ENCODE measurements at regions not wholly inside any gene's neighbourhood (a gene's known extent, or its start where the extent isn't known, plus 50 kb on each side); places are given as distances from the start of the nearest gene placed in this dataset.
"Not testable (repeated sequence)": the region's sequence is repeated elsewhere in the genome, so short reads cannot be mapped to it uniquely, and the experiment has no call there.

DNA sequence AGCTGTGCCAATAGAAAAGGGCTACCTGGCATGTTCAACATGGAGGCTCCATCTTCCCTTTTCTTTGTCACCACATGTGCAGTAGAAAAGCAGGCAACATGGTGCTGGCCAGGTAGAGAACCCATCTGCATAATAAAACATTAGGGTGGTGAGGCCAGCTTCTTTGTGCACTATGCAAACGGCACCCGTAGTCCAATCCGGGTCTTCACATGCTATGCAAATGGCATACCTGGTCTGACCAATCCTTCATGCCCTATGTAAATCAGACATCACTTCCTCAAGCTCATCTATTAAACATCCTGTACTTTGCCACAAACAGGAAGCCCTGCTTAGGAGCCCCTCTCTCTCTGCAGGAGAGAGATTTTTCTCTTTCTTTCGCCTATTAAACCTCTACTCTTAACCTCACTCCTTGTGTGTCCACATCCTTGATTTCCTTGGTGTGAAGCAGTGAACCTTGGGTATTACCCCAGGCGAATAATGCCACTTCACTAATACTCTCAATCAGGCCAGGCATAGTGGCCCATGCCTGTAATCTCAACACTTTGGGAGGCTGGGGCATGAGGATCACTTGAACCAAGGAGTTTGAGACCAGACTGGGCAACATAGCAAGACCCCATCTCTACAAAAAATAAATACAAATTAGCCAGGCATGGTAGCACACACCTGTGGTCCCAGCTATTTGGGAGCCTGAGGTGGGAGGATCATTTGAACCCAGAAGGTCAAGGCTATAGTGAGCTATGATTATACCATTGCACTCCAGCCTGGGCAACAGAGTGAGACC lies 111.3 kb upstream of the MRI1 start:
- DNase-seq (ENCODE audit: low spot score) = no peak

DNA sequence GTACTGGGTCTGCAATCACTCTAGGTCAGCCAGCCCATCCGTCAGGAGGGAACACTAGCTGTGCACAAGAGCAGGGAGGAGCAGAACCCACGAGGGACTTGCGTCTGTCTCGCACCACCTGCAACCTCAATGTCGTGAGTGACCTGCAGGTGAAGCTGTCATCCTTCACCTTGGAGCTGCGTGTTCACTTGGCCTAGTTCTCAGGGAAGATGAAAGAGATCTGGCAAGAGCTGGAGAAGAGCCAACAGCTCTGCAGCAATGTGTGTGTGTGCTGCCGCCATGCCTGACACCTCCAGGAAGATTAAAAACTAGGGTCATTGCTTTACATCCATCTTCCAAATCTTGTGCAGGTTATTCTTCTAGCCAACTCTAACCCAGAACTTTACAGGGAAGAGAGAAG lies 117.6 kb upstream of the MRI1 start:
- DNase-seq (ENCODE audit: low spot score) = no peak

DNA sequence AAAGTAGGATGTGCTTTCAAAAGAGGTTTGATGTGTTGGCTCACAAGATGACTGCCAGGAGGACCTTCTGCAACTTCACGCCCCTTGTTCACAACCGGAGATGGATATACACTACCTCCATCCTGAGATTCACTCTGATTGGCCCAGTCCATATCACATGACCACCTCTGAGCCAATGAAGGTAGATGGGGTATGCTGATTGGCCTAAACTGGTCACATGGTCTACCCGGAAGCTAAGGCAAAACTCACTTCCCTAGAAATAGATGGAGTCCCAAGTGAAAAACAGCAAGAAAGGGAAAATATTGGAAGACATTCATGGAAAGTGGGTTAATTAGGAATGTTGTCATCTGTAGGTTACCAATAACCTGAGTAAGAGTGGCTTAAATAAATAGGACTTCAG lies 119.7 kb upstream of the MRI1 start:
- DNase-seq (ENCODE audit: low spot score) = no peak

DNA sequence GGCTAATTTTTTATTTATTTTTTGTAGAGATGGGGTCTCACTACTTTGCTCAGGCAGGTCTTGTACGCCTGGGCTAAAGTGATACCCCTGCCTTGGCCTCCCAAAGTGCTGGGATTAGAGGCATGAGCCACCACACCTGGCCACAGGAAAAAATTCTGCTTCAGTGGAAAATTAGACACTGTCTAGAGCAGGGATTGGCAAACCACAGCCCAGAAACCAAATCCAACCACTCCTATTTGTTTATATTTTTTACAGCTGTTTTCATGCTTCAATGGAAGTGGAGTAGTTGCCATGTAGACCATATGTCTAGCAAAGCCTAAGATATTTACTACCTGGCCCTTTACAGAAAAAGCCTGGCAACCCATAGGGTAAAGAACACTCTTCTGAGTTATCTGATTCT lies 123.7 kb upstream of the MRI1 start:
- no peak for DNase-seq (ENCODE audit: low spot score)

DNA sequence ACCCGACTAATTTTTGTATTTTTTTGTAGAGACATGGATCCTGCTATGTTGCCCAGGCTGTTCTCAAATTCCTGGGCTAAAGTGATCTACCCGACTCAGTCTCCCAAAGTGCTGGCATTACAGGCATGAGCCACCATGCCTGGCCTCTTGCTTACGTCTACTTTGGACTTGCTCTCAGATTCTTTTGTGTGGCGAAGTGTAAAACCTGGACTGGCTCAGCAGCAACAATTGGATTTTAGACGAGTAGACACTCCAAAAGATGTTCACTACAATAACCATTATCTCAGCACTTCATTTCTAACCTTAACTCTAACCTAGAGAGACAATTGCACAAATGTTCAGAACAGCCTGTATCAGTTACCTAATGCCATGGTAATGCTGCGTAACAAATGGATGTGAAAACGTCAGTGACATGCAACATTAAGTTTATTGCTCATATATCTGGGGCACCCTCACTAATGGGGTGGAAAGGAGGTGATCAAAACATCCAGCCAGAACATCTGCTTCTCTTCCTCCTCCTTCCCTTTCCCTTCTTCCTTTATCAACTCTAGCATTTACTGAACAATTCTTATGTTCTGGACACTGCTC lies 124.9 kb upstream of the MRI1 start:
- DNase-seq (ENCODE audit: low spot score) = no peak

DNA sequence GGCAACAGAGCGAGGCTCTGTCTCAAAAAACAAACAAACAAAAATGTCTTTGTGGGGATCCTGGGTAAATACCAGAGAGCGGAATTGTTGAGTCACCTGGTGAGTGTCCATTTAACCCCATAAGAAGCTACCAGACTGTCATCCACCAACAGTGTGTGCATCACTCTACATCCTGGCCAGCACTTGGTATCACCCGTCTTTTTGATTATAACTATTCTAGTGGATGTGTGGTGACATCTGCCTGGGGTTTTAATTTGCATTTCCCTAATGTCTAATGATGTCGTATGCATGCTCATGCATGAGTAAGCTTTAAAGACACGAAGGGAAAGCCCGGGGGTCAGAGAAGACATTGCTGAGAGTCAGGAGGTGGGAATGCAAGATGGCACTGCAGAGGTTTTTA lies 126.7 kb upstream of the MRI1 start:
- DNase-seq (ENCODE audit: low spot score) = no peak

DNA sequence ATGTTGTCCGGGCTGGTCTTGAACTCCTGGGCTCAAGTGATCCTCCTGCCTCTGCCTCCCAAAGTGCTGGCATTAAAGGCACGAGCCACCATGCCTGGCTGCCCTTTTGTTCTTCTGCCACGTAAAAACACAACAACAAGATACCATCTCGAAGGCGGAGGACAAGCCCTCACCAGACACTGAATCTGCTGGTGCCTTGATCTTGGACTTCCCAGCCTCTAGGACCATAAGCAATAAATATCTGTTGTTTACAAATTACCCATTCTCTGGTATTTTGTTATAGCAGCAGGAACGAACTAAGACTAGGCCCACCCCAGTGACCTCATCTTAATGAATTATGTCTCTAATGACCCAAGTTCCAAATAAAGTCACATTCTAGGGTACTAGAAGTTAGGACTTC lies 128.4 kb upstream of the CACNA1A start:
- DNase-seq (ENCODE audit: low spot score) = no peak

DNA sequence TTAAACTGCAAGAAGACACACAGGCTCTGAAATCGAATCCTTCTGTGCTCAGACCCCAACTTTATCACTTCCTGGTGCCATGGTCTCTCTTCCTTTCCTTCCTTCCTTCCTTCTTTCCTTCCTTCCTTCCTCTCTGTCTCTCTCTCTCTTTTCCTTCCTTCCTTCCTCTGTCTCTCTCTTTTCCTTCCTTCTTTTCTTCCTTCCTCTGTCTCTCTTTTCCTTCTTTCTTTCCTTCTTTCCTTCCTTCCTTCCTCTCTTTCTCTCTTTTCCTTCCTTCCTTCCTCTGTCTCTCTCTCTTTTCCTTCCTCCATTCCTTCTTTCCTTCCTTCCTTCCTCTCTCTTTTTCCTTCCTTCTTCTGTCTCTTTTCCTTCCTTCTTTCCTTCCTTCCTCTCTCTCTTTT lies 127.2 kb upstream of the CACNA1A start:
- no peak for DNase-seq (ENCODE audit: low spot score)

DNA sequence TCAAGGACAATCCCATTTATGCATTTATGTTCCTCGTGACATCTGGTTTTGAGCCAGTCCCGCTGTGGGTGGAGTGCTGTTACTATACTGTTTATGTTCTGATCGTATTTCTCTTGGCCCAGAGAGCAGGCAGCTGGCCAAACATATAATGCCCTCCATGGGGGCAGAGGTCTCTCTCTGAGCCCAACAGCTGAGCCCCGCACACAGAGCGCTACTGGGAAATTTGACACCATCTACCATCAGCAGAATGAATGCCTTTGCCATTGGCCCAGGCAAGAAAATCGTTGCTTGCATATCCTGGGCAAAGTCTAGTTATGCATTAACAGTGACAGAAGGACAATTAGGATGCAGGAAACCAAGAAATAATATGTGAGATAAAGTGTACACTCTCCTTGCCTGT lies 126.8 kb upstream of the CACNA1A start:
- DNase-seq (ENCODE audit: low spot score) = peak; percentile 49

DNA sequence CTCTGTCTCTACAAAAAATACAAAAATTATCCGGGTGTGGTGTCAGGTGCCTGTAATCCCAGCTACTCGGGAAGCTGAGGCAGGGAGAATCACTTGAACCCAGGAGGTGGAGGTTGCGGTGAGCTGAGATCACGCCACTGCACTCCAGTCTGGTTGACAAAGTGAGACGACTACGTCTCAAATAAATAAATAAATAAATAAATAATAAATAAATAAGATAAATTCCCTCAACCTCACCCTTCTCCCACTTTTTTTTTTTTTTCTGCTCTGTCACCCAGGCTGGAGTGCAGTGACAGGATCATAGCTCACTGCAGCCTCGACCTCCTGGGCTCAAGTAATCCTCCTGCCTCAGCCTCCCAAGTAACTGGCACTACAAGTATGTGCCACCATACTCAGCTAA lies 125.9 kb upstream of the CACNA1A start:
- DNase-seq (ENCODE audit: low spot score) = not testable (repeated sequence)

DNA sequence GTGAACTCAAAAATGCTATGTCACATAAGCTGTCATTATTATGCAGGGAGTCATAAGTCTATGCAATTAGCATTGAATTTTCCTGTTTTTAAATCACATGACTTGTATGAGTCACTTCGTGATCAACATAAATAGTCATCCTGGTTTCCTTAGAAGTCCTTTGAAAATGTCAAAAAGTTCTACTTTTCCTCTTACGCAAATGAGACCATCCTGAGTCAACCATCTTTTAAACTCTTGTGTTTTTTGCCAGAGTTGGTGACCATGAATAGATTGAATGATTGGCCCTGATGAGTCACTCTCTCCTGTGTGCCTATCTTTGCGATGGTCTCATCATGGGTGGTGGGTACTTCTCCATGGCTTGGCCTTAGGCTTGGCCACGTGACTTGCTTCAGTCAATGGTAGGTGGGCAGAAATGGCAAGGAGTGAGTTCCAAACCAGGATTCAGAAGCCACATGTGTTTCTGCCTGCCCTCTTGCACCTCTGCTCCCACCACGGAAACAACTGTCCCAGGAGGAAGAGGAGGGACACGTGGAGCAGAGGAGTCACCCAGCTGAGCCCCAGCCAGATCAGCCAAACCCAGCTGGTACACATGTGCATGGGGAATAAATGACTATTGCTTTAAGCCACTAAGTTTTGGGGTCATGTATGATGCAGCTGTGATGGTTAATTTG lies 123.5 kb upstream of the CACNA1A start:
- DNase-seq (ENCODE audit: low spot score) = no peak

DNA sequence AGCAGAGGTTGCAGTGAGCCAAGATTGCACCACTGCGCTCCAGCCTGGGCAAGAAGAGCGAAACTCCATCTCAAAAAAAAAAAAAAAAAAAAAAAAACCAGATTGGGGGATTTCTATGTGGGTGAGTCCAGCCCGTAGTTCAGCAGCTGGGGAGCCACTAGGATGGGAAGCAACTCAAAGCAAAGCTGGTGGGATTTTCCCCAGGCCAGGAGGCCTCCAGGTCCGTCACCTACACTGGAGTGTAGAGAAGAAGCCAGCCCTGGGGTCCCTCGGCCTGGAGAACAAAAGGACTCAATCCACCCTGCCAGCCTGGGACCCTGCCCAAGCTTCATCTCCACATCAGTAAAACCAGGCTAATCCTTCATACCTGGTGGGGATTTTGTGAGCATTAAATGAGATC lies 121.3 kb upstream of the CACNA1A start:
- DNase-seq (ENCODE audit: low spot score) = no peak

DNA sequence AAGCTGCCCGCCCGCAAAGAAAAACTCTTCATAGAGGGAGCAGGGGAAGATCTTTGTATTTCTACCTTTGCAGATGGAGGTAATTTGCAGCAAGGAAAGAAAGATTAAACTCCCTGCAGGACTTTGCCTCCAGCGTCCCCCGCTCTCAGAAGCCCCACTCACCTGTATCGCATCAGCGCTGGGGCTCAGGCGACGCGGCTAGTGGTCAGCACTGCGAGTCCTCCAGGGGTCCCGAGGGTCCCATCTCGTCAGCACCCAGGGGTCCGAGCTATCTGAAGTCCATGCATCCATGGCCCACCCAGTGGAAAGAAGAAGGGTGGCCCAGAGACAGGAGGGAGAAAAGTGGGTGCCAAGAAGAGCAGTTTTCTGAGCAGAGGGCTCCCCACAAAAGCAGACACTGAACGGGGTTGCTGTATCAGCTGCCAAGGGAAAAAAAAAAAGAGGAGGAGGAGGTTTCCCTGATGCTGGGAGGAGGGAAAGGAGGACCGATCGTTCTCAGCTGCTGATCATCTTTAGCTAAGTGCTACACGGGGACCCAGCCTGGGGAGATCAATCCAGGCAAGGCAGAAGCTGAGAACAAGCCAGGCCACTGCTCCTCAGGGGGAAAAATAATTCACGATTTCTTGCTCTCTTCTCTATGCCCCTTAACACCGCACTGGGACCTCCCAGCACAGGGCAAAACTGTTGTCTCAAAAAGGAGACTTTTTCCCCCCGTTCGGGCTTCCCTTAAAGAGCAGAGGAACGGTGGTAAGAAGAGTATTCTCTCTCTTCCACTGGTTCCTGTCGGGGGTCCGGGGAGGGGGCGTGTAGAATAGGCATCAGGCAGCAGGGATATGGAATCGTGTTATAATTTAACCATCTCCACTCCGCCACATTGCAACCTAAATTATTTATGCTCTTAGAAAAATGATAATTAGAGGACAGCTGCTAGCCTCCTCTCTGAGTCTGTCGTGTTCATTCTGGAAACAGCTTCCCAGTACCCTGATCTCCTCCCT lies 117.7 kb upstream of the CACNA1A start:
- no peak for DNase-seq (ENCODE audit: low spot score)

DNA sequence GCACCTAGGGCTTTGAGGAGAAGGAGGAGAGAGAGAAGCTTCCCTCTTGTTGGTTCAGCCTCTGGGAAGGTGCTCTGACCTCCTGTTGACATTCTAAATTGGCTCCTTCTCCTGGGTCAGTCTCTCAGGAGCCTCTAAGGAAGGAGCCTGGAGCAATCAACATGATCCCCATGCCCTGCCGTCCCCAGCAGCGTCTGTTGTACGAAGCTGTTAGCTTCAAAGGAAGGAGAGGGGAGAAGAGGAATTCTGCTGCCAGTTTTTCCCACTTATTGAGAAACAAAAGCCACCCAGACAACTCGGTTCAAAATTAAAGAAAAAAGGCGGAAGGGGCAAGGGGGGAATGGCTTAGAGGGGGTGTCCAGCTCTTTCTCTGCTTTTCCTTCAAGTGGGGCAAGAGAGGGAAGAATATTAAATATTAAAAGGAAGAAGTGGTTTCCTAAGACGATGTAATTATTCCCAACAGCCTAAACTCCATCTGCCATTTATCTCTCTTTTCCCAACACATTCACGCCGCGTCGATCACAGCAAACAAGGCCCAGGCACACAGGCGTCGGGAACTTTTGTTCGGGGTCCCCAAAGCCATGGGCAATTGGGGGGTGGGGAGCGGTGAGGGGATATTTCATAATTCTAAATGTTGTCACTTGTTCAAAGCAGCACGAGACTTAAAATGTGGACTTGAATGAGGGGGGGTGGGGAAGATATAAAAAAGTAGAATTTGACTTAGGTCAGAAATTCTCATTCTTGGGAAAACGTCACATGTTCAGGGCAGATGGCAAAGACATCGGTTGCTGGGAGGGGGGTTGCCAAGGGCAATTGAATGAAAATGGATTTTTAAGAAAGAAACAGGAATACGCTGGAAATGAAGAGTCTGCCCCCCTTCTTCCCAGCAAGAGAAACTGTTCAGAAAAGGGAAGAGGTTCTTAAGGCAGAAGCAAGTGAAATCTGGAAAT lies 116.8 kb upstream of the CACNA1A start:
- no peak for DNase-seq (ENCODE audit: low spot score)

DNA sequence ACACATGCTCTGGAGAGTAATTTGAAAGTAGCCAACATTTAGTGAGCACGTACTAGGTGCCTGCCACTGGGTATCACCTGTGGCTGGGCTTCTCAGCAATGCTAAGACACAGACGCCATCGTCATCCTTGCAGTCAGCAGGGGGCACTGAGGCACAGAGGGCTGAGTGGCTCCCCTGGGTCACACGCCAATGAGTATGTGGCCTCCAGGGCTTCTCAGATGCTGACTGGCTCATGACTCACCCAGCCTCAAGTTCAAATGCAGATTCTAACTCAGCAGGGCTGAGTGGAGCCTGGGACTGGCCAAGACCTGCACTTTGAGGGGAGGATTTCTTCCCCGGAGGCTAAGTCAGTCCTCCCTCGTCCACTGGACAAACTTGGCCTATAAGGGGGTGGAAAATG lies 115.1 kb upstream of the CACNA1A start:
- DNase-seq (ENCODE audit: low spot score) = peak; percentile 36

DNA sequence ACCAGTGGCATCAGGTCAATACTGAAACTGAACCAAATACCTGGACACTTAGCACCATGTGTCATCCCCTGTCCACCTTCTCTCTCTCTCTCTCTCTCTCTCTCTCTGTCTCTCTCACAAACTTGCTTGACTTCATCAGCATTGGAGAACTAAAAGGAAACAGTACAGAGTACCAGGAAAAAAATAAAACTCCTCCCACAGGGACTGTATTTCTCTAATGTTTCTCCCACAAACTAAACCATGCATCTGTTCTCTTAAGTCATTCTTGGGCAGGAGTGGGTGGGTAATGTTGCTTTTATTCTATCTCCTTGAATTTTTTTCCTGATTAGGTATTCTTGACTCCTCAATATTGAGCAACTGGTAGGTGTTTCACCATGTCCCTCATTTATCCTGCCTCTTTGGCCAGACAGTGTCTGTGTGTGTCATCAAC lies 112.9 kb upstream of the CACNA1A start:
- no peak for DNase-seq (ENCODE audit: low spot score)

DNA sequence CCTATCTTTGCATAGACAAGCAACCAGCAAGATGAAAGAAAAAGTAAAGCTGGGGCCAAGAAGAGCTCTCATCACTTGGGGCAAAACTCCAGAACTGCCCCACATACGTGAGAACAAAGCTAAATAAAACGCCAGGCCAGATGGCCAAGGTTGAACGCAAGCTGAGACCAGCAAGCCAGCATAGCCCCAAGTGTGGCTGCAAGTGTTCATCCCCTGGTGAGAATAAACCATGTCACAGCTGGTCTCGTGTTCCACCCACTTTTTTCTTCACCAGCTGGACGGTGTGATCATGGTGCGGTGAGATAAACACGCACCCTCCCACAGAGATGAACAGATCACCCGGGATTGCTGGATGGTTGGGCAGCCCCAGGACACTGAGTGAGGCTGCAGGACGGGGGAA lies 109.6 kb upstream of the CACNA1A start:
- no peak for DNase-seq (ENCODE audit: low spot score)

DNA sequence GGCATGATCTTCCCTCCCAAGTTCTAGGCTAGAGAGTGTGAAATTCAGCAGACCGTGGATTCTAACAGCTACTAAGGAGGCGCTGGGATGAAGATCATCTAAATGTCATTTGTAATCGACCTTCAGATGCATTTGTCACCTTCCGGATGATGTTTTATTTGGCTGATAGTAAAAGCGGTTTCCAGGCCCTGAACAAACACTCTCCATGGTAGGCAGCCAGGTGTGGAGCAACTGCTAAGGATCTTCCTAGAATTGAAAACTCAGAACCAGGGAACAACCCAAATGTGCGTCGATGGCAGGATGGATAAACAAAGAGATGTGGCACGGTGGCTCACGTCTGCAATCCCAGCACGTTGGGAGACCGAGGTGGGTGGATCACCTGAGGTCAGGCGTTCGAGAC lies 107.2 kb upstream of the CACNA1A start:
- no peak for DNase-seq (ENCODE audit: low spot score)

DNA sequence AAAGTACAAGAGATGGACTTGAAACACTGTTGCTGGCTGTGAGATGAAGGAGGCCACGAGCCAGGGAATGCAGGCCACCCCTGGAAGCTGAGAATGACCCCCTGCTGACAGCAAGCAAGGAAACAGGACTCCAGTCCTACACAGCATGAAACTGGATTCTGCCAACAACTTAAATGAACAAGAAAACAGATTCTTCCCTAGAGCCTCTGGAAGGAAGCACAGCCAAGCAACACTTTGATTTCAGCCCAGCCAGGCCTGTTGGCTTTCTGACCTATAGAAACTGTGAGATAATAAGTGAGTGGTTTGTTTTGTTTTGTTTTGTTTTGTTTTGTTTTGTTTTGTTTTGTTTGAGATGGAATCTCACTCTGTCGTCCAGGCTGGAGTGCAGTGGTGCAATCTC lies 105.3 kb upstream of the CACNA1A start:
- DNase-seq (ENCODE audit: low spot score) = no peak

DNA sequence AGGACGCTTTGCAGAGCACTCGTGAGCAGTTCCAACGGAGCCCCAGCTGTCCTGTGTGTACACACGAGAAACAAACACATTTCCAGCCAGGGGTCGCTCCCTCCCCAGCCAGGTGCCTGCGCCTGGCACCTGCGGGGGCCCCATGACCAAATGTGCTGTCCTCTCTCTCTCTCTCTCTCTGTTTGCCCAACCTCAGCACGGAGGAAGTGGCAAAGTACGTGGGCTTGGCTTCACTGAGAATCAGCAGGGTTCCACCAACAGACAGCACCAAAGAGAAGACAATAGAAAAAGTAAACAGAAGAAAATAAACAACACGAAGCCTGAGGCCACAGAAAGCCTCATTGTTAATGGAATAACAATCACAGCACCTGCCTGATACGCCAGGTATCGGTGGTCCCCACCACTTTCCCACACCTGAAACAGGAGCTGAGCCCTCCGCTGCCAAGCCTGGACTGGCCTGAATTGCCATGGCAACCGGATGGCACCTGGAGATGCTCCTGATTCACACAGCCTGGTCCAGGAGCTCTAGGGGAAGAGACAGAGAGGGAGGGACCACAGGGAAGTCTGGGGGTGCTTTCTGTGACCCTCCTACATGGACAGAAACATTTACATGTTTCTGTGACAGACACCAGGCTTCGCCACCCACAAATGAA lies 103.9 kb upstream of the CACNA1A start:
- DNase-seq (ENCODE audit: low spot score) = no peak

DNA sequence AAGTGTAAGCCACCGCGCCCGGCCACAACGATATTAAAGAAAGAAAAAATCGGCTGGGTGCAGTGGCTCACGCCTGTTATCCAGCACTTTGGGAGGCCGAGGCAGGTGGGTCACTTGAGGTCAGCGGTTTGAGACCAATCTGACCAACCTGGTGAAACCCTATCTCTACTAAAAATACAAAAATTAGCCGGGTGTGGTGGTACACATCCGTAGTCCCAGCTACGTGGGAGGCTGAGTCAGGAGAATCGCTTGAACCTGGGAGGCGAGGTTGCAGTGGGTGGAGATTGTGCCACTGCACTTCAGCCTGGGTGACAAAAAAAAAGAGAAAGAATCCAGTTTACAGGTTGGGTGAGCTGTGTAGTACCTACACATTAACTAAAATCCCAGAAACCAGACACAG lies 99.9 kb upstream of the CACNA1A start:
- DNase-seq (ENCODE audit: low spot score) = no peak

Data from iPS-NIHi11 (cell line).